PC-9 (cell line): ENCODE measurements at regions not wholly inside any gene's neighbourhood (a gene's known extent, or its start where the extent isn't known, plus 50 kb on each side); places are given as distances from the start of the nearest gene placed in this dataset.

Experiments used
- EZH2 ChIP-seq: fragments of 200-600 bp; sonication (generic); IDR thresholded peaks from 2 replicates; pipeline ENCODE4 v1.8.0; 2017; ENCODE audit warnings: antibody characterized with exemption, low read depth
- TF ChIP-seq, protein P1 (sequence below): fragments of 200-600 bp; sonication (generic); conservative IDR thresholded peaks from 2 replicates; pipeline ENCODE4 v1.6.1; 2017; ENCODE audit warnings: mixed run types, antibody characterized with exemption, mild to moderate bottlenecking, moderate library complexity

DNA sequence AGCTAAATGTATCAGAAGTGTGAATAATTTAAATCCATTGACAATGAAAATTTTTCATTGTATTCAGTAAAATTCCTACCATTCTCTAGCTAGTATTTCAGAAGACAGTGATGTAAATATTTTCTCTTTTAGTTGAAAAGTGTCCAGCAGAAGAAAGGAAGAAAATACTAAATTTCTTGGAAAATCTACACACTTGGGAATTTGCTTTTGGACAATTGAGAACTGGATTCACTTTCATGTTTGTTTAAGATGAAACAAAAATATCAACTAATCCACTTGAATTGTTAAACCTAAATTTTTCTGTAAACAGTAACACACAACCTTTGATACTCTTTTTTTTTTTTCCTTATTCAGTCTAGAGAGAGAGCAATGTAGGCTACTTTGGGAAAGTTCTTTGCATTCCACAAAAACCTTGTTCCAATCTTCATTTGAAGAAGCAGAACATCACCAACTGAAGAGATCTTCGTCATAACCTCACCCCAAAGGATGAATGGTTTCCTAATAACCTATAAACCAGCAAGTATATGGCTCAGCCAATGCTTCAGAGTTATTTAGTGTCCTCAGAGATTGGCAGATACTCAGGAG, 155.1 kb upstream of the GORAB start:
- TF ChIP-seq, protein P1, sequence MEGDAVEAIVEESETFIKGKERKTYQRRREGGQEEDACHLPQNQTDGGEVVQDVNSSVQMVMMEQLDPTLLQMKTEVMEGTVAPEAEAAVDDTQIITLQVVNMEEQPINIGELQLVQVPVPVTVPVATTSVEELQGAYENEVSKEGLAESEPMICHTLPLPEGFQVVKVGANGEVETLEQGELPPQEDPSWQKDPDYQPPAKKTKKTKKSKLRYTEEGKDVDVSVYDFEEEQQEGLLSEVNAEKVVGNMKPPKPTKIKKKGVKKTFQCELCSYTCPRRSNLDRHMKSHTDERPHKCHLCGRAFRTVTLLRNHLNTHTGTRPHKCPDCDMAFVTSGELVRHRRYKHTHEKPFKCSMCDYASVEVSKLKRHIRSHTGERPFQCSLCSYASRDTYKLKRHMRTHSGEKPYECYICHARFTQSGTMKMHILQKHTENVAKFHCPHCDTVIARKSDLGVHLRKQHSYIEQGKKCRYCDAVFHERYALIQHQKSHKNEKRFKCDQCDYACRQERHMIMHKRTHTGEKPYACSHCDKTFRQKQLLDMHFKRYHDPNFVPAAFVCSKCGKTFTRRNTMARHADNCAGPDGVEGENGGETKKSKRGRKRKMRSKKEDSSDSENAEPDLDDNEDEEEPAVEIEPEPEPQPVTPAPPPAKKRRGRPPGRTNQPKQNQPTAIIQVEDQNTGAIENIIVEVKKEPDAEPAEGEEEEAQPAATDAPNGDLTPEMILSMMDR, result no peak
- no peak for TF ChIP-seq EZH2
